UCSD-AML1 (cell line): ENCODE measurements at regions not wholly inside any gene's neighbourhood (a gene's known extent, or its start where the extent isn't known, plus 50 kb on each side); places are given as distances from the start of the nearest gene placed in this dataset.
"Not testable (repeated sequence)": the region's sequence is repeated elsewhere in the genome, so short reads cannot be mapped to it uniquely, and the experiment has no call there.

ENCODE experiments used
- DNase-seq: peaks from one replicate; lab custom pipeline; 2025; ENCODE audit not compliant: unreplicated experiment; lab: John Stamatoyannopoulos, UW

- DNase-seq, result no peak
These were observed 132.0 kb upstream of the SV2C start for GRCh38 chr5:75951158-75951557.

DNA sequence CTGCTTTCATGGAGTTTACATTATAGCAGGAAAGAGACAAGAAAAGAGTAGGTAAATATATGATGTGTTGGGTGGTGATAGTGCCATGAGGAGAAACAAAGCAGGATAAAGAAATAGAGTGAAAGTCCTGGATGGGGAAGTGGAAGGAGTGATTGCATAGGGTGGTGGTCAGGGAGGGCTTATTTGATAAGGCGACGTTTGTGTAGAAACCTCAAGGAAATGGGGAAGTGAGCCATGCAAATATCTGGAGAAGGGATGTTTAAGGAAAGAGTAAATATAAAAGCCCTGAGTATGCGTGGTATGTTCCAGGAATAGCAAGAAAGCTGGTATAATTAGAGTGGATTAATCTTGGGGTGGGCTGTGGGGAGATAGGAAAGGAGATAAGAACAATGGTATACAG is 134.7 kb upstream of the SV2C start:
- DNase-seq, result no peak

DNA sequence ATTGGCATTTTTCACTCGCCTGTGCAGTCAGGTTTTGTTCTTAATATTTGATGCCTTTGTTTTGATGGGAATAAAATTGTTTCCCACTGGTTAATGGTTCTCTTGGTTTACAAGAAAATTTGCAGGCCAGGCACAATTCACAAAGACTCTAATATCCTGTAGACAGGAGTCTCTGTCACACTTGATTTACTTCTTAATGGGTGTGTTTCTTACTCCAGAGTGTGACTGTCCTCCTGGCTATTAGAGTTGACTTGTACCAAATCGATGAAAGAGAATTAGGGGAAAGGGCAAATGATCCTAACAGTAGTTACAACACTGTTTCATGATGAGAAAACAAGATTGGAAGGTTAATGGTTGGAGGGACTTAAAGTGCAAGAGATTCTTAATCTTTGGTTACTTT is 142.8 kb upstream of the SV2C start:
- no peak for DNase-seq

- DNase-seq, result no peak
These were observed 147.6 kb upstream of the SV2C start for GRCh38 chr5:75935572-75935971.

- DNase-seq, result no peak
These were observed 149.7 kb upstream of the SV2C start for GRCh38 chr5:75933489-75933888.

- no peak for DNase-seq
These were observed 152.0 kb upstream of the SV2C start for GRCh38 chr5:75931175-75931574.

DNA sequence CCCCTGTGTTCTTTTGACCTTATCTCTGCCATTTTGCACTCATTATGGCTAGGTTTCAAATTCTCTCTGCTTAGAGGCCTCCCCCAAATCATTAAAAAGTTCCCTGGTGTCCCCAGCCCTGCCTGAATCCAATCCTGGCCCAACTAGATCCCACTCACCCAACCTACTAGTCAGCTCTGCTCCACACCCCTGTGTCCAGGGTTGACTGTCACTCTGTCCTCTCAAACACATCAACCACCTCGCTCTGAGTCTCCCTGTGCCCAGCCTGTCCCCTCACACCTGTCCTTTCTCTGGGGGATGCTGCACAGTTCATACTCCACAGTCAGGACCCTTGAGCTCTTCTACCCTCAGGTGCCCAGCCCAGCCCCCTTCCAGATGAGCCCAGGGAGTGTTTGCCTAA is 154.2 kb upstream of the SV2C start:
- DNase-seq, result no peak

- no peak for DNase-seq
These were observed 160.7 kb upstream of the SV2C start for GRCh38 chr5:75922480-75922879.

DNA sequence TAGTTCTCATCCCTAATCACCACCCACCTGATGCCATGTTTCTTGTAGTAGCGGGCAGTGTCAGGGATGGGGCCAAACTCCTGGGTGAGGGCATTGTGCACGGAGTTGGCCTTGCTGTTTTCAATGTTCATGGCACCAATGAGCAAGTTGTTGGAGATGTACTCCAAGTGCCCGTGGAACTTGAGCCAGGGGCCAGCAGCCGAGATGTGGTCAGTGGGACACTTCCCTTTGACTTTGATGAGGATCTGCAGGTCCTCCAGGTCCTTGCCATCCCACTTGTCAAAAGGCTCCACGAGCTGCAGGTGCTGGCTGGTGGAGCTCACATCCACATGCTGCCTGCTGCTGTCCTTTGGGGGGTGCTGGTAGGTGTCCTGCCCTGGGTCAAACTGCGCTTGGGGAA is 162.2 kb upstream of the SV2C start:
- no peak for DNase-seq

GRCh38 chr5:75916144-75916543 is 167.0 kb upstream of the SV2C start:
- no peak for DNase-seq

GRCh38 chr5:75909223-75909622 is 174.0 kb upstream of the SV2C start:
- no peak for DNase-seq

- no peak for DNase-seq
These were observed 175.5 kb upstream of the SV2C start for GRCh38 chr5:75907651-75908050.

- no peak for DNase-seq
These were observed 177.2 kb upstream of the POC5 start for GRCh38 chr5:75894482-75894881.

DNA sequence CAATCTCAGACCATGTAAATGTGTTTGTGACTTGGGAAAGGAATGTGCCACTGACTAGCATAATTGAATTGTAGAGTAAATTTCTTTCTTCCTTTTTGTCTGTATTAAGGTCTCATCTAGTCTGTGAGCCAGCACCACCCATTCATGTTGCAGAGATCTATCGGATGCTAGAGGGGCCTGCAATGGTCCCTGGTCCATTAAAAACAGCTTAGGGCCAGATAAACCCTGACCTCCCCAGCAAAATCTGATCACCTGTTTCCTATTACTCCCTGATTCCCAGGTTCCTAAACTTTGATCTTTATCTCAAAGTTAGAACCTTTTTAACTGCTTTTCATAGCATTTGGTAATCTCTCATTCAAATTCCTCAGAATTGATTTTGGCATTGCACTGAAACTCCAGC is 174.5 kb upstream of the POC5 start:
- DNase-seq, result no peak

DNA sequence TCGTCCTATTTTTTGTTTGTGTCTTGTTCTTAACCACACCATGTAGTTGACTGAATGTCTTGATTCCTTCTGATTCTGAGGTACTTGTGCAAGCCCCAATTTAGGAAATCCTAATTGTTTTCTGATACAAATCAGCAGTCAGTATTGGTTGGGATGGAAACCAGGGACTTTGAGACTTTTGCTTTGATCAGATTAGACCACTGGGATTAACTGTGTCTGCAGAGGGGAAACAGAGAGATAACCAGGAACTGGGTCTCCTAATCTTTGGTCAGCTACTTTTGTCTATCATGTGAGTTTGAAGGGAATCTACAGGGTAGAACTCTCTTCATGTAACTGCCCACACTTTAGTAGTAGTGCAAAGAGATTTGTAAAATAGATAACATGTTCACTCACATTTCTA is 173.8 kb upstream of the POC5 start:
- DNase-seq, result no peak

GRCh38 chr5:75890546-75890945 is 173.3 kb upstream of the POC5 start:
- DNase-seq, result no peak

- no peak for DNase-seq
These were observed 169.5 kb upstream of the POC5 start for GRCh38 chr5:75886706-75887105.

DNA sequence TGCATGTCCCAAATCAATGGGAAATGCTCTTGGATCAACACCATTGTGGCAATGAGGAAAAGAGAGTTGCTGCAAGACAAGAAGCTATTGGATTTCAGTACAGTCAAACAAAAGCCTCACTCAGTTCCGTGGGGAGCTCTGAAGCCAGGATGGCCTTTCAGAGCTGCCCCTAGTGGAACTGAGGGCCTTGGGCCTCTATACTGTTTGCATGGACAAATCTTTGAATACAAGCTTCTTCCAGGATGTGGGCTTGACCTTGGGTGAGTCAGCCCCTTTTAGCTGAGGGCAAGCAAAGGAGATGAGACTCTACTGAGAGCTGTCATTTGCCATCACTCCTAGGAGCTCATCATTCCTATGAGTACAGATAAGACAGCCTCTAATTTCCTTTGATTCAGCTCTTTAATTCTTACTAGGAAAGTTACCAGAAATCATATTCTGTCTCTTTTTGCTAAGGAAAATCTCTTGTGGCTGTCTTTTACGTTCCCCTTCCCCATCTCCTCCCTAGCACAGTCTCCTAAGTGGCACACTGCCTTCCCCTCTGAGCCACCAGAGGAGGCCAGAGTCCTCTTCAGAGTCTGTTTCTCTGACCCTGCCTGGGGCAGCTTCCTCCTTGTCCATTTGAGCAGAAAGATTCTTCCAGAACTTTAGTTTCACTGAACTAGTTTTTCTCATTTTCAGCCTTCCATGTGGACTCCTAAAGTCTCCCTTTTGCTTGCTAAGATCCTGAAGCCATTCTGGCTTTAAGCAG is 168.8 kb upstream of the POC5 start:
- peak; percentile 11 for DNase-seq

- no peak for DNase-seq
These were observed 168.1 kb upstream of the POC5 start for GRCh38 chr5:75885321-75885720.

DNA sequence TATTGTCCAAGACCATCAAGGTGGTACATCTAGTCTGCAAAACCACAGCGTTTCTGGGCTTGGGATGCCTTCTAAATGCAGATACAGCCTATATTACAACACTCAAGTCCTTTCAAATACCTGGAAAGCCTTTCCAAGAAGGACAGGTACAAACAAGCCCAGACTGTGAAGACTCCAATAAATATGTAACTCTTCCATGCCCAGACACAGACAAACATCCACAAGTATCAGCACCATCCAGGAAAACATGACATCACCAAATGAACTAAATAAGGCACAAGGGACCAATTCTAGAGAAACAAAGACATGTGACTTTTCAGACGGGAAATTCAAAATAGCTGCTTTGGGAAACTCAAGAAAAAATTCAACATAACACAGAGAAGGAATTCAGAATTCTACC is 152.7 kb upstream of the POC5 start:
- DNase-seq, result no peak

DNA sequence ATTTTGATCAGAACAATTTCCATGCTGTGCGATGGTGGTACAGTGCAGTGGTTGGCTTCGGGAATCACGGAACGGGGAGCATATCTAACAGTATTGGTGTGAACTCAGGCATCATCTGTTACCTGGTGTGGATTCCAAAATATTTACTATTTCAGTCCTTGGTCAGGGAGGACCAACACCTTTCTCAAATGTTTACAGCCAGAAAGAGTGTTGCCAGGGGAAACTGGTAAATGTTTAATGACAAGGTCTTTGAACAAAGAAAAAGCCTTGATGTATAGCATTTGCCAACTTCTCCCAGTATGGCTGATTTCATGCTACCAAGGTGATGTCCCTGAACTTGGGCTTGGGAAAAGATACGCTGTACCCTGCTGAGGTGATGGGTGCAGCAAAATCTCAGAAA is 145.6 kb upstream of the POC5 start:
- DNase-seq, result no peak

GRCh38 chr5:75859621-75860020 is 142.4 kb upstream of the POC5 start:
- not testable (repeated sequence) for DNase-seq

DNA sequence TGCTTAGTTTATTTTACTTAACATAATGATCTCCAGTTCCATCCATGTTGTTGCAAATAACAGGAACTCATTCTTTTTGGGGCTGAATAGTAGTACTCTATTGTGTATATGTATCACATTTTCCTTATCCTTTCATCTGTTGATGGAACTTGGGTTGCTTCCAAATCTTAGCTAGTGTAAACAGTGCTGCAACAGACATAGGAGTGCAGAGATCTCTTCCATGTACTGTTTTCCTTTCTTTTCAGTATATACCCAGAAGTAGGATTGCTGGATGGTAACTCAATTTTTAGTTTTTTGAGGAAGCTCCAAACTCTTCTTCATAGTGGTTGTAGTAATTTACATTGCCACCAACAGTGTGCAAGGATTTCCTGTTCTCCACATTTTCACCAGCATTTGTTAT is 138.8 kb upstream of the POC5 start:
- DNase-seq, result no peak
